ENCODE measurements at regions not wholly inside any gene's neighbourhood (a gene's known extent, or its start where the extent isn't known, plus 50 kb on each side); places are given as distances from the start of the nearest gene placed in this dataset.

DNA sequence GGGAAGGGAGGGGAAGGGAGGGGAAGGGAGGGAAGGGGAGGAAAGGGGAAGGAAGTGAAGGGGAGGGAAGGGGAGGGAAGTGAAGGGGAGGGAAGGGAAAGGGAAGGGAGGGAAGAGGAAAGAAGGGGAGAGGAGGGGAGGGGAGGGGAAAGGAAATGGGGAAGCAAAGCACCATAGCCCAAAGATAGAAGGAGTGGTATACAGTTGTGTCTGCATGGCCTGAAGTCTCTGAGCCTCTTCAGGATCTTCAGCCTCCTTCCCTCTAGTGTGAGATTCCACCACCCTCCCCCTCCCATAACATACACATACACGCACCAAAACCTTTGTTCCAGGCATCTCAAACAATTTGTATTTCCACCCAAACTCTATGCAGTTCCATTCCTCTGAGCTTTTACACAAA is 96.2 kb upstream of the SERP2 start:
- TF ChIP-seq, protein P1, sequence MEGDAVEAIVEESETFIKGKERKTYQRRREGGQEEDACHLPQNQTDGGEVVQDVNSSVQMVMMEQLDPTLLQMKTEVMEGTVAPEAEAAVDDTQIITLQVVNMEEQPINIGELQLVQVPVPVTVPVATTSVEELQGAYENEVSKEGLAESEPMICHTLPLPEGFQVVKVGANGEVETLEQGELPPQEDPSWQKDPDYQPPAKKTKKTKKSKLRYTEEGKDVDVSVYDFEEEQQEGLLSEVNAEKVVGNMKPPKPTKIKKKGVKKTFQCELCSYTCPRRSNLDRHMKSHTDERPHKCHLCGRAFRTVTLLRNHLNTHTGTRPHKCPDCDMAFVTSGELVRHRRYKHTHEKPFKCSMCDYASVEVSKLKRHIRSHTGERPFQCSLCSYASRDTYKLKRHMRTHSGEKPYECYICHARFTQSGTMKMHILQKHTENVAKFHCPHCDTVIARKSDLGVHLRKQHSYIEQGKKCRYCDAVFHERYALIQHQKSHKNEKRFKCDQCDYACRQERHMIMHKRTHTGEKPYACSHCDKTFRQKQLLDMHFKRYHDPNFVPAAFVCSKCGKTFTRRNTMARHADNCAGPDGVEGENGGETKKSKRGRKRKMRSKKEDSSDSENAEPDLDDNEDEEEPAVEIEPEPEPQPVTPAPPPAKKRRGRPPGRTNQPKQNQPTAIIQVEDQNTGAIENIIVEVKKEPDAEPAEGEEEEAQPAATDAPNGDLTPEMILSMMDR (conservative IDR thresholded peaks at IDR 0.05 in 1 of 2, IDR thresholded peaks at IDR 0.05 in 1 of 2; ENCODE audit: low read depth in 1 of 2, low read length in 2 of 2), result no peak
- TF ChIP-seq EZH2 (IDR thresholded peaks at IDR 0.05; ENCODE audit: low read length, missing control alignments), result no peak

Measured in fibroblast of lung (primary cell).